SK-N-MC (cell line): ENCODE measurements at regions not wholly inside any gene's neighbourhood (a gene's known extent, or its start where the extent isn't known, plus 50 kb on each side); places are given as distances from the start of the nearest gene placed in this dataset.

Source experiments
- EZH2 ChIP-seq: fragments of 200-600 bp; sonication (generic); IDR thresholded peaks from one replicate; pipeline ENCODE4 v1.6.1; 2017; ENCODE audit warnings: antibody characterized with exemption
- FOXP2 ChIP-seq: optimal IDR thresholded peaks from 2 replicates; pipeline ENCODE3; 2011; ENCODE audit warnings: mild to moderate bottlenecking, moderate library complexity; ENCODE audit not compliant: insufficient read depth; ENCODE audit errors: extremely low read length, control extremely low read depth
- POLR2AphosphoS5 ChIP-seq: IDR thresholded peaks from 2 replicates; pipeline ENCODE4 v1.6.1; 2012; ENCODE audit warnings: mild to moderate bottlenecking, low read depth, low read length, borderline replicate concordance

GRCh38 chr18:32823226-32823625 is 50.4 kb upstream of the KLHL14 start:
- TF ChIP-seq EZH2 (no peak), POLR2AphosphoS5 (no peak), FOXP2 (no peak)
